NCI-H1105 (cell line): ENCODE measurements at regions not wholly inside any gene's neighbourhood (a gene's known extent, or its start where the extent isn't known, plus 50 kb on each side); places are given as distances from the start of the nearest gene placed in this dataset.

Experiments used
- DNase-seq: peaks from one replicate; lab custom pipeline; 2025; lab: John Stamatoyannopoulos, UW

DNA sequence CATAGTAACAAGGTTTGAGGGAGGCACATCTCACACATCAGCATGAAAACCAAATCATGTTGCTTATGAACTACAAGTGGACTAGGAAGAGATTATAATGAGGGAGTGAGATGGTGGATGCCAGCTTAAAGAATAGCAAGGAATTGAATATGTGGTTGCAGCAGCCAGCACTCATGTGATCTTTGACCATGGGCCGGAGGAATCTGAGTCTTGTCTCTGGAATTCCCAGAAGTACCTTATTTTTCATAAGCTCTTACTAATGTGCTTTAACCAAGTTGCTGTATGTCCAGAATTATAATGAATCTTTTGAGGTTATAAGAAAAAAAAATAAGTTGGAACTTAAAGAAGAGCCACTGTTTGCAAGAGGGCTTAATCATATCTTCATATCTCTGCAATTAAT, 97.0 kb downstream of the DISP1 start:
- DNase-seq, result no peak

DNA sequence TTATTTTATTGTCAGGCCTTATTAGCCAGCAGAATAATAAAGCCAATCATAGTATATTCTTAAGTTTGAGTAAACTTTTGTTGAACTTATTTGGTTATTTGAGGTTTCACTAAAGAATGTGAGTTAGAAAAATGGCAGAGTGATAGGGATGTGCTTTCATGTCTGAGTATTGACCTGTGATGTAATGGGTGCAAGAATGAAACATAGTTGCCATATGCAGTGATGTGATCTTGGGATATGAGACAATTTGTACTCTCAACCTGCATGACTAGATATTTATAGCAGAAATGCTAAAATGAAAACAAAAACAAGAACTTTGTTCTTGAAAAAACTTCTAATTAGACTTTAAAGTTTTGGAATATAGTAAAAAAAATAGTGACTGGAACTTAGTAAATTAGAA, 97.9 kb downstream of the DISP1 start:
- DNase-seq, result no peak

DNA sequence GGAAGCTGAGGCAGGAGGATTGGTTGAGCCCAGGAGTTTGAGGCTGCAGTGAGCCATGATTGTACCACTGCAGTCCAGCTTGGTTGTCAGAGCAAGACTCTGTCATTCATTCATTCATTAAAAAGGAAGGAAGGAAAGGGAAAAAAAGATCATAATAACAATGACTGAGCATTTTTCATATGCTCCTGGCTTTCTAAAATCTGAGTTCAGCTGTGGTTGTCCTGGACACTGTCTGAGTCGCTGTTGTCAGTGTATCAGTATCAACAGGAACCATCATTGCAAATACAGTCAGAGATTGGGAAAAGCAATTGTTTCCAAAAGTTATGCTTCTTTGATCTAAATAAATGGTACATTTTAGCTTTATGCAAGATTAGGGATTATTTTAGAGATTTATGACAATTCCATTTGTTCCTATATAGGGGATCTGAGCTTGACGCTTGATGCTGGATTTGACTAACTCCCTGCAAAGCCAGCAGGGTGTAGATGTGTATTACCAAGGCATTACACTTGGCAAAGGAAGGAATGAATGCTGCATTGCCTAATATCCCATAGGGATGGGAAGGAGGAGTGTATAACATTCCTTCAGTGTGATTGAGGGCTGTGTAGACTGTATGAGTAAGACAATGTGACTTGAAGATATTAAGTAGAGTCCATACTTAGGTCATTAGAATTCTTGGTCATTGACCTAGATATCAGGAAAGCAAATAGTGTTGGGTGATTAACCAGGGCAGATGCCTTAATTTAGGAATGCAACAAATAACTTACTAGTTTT, 100.2 kb downstream of the DISP1 start:
- no peak for DNase-seq

DNA sequence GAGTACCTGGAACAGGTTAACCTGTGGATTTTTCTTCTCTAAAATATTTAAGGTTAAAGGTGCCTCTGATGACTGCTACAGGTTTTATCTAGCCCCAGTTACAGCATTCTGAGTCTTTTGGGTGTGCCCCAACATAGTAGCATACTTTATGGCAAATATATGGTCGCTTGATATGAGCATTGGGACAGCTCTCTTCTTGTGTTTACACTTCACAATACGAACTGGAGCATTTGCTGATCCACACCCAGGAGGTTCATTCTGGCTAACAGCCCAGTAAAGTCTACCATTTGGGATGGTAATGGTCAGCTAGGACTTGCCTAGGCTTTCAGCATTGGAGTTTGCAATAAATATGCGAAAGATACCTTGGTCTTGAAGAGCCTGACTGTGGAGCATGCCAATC, 101.3 kb downstream of the DISP1 start:
- DNase-seq, result no peak

DNA sequence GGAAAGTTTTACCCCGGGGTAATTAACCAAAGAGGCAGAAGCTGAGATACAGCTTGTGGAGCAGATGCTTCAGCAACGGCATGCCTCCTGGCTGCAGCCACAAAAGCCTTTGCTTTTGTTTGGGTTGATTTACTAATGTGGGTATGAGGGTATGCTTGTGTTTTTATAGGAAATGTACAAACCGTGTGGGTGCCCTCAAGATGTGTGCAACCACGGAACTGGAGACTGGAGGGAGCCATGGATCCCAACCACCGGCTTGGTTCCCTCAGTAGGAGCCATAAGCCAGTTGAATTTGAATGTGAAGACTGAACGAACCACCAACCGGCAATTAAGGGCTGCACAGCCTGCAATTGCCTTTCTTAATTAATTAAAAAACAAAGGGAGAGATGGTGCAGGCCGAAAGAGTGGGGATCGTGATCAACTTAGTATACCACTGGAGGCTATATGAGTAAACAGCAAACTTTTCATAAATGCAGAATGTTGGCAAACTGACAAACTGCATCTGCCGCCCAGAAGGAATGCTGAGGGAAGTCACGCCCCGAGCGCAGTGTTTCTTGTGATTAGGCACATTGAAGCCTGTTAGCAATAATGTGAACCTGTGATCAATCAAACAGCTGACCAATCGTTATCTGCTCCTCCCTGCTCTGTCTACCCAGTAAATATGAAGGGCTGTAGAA, 104.1 kb downstream of the DISP1 start:
- no peak for DNase-seq

DNA sequence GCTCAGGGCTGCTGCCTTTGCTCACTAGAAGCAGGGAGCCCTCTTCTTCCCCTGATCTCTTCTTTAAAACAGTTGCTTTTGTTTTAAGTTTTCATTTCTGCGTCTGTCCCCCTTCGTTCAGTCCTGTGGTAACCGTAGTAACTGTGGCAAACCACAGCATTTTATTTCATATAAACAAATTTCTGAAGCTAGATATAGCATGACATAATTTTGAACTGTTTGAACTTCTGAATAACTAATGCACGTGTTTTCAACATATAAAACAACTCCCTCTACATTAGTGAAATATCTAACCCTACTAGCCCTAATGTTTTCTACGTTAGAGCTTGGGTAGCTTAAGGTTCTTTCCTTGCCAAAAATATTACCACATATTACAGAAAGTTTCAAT, 104.6 kb downstream of the DISP1 start:
- DNase-seq, result no peak

DNA sequence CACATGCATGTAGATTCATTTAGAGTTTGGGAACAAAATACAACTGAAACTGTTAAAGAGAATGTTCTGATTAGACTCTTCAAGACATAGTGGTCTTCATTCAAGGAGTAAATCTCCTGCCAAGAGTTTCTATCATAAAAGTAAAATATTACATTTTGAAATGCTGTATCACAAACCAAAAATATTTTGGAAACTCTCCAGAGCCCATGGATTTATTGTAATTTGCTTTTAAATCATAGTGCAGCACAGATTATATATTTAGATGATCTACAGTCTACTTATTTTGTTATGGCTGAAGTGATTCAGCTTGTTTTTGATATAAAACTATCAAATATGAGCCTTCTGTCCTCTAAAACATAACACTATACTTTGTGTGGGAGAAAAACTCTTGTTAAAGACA, 105.3 kb downstream of the DISP1 start:
- no peak for DNase-seq

DNA sequence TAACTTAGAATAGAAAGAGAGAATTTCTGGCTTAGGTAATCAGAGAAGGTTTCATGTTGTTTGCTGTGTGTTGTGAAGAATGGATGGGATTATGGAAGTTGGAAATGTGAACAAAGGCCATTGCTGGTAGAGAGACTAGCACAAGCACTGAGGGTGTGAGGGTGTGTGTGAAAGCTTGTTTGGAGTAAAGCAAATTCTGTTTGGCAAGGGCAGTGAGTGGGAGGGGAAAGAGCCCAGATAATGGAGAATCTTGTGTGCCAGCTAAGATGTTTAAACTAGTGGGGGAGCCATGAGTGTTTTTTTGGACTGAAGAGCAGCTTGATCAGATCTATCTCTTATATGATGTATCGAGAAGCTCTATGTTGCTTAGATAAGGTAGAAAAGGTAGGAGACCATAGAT, 107.1 kb downstream of the DISP1 start:
- DNase-seq, result no peak

DNA sequence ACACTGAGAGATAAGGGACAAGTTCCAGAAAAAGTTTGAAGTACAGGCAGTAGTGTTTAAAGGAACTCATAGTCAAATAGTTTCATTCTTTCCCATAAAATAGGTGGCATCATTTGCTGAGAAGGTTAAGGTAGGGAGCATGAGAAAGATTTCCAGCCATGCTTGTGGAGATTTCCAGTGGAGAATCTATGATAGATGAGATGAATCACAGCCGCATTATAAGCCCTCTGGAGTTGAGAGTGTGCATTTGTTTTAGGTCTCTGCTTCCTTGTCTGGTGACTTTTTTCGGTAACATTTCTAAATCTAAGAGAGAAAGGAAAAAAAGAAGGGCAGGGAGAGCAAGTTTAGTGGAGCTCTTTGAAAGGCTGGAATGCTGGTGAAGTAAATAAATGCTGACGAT, 108.7 kb downstream of the DISP1 start:
- no peak for DNase-seq

DNA sequence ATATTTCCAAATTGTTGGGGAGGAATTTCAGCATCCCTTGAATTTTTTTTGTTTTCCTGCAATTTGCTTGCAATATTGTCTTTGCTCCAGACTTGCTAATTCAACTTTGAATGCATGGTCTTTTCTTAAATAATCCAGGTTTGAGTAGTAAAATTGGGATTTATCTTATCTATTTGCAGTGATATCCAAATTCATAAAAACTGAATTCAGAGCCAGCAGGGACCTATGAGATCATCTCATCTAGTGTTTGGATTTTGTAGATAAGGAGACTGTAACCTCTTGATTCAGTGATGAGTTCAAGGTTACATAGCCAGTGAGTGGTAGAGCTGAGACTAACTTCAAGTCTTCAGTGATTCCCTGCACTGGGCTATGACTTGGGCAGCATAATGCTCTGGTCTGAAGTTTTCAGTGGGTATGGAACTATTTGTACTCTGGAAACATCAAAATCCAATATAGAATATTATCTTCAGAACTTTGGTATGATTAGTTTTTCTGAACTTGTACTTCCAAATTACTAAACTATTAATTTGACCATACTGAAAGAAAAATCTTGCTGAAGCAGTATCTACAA, 109.4 kb downstream of the DISP1 start:
- DNase-seq, result no peak

DNA sequence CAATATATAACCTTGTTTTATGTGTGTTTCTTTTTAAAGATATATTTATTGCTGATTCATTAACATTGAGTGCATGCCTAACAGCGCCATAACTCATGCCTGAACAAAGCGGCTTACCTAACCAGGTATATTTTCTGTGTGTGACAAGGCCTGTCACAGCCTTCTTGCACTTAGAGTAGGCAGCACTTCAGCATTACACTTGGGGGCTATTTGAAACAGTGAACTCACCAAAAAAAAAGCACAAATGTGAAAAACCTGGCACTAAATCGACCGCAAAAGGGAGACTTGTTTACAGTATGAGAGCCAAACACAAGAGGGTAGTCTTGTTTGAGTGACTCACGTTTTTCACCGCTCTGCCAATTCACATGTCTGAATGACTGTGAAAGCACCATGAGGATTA, 111.7 kb downstream of the DISP1 start:
- no peak for DNase-seq

DNA sequence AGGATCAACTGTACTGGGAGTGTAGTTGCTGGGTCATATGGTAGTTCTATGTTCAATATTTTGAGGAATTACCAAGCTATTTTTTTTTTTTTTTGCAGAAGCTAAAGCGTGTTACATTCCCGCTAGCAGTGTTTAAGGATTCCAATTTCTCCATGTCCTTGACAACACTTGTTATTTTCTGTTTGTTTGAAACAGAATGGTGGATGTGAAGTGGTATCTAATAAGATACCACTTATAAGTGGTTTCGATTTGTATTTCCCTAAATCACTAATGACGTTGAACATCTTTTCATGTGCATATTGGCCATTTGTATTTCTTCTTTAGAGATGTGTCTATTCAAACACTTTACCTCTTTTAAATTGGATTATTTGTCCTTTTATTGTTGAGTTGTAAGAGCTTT, 112.2 kb downstream of the DISP1 start:
- no peak for DNase-seq

DNA sequence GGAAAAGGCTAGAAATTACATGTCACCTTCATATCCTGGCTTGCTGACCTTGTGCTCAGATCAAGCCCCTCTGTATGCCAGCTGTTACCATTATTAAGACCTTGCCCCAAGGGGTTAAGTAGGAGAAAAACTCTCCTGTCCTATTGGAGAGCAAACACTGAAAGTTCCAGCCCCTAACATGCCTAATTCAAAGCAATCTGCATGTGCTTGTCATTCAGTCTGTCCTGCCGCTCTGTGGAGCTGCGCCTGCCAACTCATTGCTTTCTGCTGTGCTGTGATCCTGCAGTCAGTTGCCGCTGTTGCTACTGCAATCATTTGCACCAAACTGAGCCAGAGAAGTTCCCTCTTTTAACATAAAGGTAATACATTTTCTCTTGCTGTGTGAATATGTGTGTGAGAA, 113.4 kb downstream of the DISP1 start:
- DNase-seq, result no peak

DNA sequence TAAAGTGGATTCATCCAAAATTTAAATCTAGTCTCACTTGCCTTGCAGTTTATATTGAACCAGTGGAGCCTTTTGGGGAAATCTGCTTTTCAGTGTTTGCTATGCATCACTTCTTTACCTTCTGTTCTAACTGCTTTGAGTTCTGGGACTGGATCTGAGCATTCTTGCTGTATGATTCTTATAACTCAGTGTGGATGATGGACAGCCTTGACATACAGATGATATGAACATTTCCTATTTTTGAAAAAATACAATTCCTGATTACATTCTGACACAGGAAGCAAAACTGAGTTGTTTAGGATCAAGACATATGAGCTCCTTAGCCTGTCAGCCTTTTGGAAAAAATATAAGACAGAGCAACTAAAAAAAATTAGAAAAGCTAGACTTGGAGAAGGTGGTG, 115.2 kb downstream of the DISP1 start:
- no peak for DNase-seq

DNA sequence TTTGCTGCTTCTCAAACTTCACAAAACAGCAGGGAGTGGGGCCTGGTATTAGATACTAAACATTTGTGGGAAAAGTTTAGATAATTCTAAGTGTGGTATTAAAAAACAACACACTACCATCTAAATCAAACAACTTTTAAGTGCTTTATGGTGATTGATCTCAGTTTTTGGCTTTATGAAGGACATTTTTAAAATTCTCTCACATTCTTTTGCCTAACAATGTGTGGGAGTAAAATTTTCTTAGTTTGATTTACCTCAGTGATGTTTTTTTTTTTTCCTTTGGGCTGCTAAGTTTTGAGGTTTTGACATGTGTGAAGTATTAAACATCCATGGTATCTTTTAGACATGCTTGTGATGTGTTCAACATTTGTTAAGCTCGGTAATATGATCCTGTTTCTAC, 116.2 kb downstream of the DISP1 start:
- no peak for DNase-seq

DNA sequence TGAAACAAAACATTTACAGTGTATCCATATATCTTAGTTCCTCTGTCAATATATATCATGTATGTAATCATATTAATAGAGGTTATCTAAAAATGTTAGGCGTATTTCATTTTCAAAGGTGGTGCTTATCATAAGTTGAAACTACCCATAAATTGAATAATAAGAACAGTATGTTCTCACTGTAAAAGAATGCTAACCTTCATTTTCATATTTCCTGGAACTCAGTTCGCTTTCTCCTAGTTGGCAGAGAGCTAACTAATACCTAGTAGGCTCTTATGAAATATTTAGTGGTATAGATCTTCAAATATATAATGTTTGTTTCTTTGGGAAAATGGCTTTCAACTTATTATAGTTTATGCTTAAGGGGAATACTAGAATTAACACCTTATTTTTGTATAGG, 118.4 kb downstream of the DISP1 start:
- no peak for DNase-seq

DNA sequence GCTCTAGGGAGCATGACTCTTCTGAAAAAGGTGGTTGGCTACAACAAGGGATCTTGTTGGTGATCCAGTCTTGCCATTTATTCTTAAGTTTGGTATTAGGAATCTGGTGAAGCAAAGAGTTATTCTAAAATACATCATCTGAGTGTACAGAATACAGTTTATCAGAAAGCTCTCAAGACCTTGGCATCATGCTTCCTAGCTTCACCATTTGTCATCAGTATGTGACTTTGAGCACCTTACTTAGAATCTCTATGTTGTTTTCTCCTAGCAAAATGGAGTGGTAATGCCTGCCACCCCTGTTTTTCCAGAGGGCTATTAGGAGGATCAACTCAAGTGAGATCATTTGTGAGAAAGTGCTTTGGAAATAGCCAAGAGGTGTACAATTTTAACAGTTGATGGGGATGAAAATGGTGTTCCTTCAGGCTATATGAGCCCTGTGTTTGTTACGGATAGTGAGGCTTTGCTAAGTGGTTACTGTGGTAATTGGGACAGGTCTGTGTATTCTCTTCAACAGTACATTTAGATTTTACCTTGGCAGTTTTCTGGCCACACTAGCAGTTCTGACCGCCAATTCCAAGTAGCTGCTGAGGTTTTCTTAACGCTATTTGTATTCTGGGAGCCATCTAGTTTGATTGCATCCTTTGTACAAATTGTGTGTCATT, 120.5 kb downstream of the DISP1 start:
- no peak for DNase-seq

DNA sequence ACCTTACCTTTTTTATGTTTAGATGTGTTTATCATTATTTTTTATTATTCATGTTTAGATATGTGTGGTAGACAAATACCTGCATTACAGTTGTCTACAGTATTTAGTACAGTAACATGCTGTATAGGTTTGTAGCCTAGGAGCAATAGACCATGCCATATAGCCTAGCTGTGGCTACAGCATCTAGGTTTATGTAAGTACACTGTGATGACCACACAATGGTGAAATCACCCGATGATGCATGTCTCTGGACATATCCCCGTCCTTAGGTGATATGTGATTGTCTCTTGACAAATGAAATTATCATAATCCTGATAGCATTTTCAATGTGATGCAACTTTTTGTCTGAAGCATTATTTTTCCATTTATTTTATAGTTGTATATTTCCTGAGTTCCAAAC, 121.2 kb downstream of the DISP1 start:
- no peak for DNase-seq

DNA sequence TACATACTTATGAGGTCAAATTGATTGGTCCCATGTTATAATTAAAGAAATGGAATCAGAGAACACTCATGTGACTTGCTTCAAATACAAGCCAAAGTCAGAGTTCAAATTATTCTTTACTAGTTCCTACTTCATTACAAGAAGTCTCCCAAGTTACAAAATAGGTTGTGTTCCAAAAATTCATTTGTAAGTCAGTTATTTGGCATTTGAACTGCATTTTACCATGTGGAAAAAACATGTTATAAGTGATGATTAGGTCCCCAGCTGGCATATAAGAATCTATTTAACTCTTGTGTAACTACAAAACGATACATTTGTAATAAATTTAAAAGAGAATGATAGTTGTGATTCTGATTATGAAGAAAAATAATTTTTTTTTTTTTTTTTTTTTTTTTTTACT, 124.1 kb downstream of the DISP1 start:
- DNase-seq, result no peak

DNA sequence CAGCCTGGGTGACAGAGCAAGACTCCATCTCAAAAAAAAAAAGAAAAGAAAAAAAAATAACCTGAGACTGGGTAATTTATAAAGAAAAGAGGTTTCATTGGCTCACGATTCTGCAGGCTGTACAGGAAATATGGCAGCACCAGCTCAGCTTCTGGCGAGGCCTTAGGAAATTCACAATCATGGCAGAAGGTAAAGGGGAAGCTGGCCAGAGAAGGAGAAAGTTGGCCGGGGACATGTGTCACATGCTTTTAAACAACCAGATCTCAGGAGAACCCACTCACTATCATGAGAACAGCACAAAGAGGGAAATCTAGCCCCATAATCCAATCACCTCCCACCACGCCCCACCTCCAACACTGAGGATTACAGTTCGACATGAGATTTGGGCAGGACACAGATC, 125.3 kb downstream of the DISP1 start:
- no peak for DNase-seq

DNA sequence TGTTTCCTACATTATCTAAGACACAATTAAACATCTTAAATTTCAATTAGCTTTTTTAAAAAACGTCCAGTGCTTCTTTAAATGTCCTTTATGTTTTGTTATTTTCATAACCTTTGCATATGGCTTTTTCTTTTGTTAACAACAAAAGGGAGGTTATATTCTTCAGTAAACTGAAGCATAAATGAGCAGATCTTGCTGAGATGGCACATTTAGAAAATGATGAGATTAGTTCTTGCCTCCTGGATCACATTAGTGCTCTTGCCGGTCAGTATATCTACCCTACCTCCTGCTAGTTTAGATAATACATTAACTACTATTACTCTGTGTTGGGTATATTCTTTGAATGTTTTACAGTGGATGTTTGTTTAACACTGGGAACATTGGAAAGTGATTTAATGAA, 126.1 kb downstream of the DISP1 start:
- no peak for DNase-seq

DNA sequence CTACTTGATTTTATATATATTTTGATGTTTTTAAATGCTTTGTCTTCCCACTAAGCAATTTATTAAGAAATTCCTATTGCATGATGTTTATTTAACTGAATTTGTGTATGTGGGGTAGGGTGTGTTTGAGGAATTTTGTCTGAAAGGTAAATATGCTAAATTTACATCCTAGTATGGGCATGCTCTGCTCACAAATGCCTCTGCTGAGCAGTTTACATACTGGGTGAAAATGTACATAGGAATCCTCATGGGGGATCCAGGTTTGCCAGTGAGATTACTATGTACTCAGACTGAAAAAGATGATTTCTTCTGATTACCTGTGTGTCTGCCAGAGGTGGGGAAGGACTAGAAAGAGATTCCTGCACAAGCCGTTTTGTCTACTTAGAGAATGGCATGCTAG, 126.6 kb downstream of the DISP1 start:
- DNase-seq, result no peak

DNA sequence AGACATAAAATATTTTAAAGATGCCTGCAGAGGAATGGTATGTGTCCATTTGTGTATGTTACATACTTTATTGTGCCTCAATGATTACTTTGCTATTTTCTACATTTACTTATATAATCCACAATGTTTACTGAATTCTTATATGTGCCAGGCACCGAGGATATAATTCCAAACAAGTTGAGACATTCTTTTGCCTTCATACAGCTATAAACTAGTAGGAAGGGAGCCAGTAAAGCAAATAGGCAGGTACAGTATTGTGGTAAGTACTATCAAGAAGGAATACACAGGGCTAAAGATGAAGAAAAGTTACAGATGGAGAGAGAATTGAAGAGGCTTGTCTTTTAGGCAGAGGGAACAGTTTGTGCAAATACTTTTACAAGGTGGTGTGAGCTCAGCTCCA, 131.6 kb downstream of the DISP1 start:
- no peak for DNase-seq
